Activated CD8-positive, alpha-beta T cell treated with anti-CD3 and anti-CD28 coated beads, Interleukin-2, amount 10 ng/mL, durations not matched to agents 7 days and 5 days (primary cell): ENCODE measurements at regions not wholly inside any gene's neighbourhood (a gene's known extent, or its start where the extent isn't known, plus 50 kb on each side); places are given as distances from the start of the nearest gene placed in this dataset.

Source experiments
- ATAC-seq: fragments of 150-1000 bp; cut with Tn5 transposase; one replicate; pipeline ENCODE4 v1.10.0; 2021; ENCODE audit warnings: moderate library complexity
- CTCF ChIA-PET: fragments of 350-600 bp; sonication (Branson Sonifier 250); formaldehyde crosslinking; loops from one replicate; lab custom pipeline; 2021; ENCODE audit warnings: antibody characterized with exemption; lab: Charles Lee
- POLR2A ChIA-PET: fragments of 350-600 bp; sonication (Branson Sonifier 250); formaldehyde crosslinking; loops from one replicate; lab custom pipeline; 2021; ENCODE audit warnings: antibody characterized with exemption; lab: Charles Lee
- DNase-seq: peaks from one replicate; pipeline ENCODE4 v3.0.0-alpha.2; 2020
- H3K27ac Mint-ChIP-seq: one replicate; pipeline ENCODE4 v1.8.0; 2021; ENCODE audit warnings: mild to moderate bottlenecking, mixed read lengths
- H3K27me3 Mint-ChIP-seq: one replicate; pipeline ENCODE4 v1.8.0; 2021; ENCODE audit warnings: low read depth, mixed read lengths
- H3K36me3 Mint-ChIP-seq: one replicate; pipeline ENCODE4 v1.8.0; 2021; ENCODE audit warnings: low read depth, mixed read lengths
- H3K4me1 Mint-ChIP-seq: one replicate; pipeline ENCODE4 v1.8.0; 2021; ENCODE audit warnings: low read depth, mixed read lengths
- H3K4me3 Mint-ChIP-seq: one replicate; pipeline ENCODE4 v1.8.0; 2021; ENCODE audit warnings: mild to moderate bottlenecking, mixed read lengths
- H3K9me3 Mint-ChIP-seq: one replicate; pipeline ENCODE4 v1.8.0; 2022; ENCODE audit warnings: mixed read lengths; ENCODE audit not compliant: insufficient read depth

DNA sequence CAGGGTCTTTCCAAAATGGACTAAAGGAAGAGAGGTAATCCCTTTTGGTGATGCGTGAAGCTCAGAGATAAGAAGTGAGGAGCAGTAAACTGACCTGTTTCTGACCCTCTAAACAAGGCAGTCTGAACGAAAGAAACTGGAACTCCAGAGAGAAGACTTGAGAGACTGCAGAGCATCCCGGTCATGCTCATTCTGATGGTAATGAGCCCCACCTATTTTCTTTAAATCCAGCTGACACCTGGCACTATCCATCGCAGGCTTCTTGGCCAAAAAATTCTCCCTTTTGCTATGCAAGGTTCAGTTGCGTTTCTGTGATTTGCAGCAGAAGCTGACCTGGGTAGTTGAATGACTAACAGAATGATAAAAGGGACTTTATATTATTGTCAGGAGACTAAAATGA, 105.9 kb upstream of the KCNK2 start:
- no peak overlapping the region for H3K4me3 Mint-ChIP-seq
- no peaks in the 10 kb centered on the region for H3K36me3 Mint-ChIP-seq
- H3K9me3 Mint-ChIP-seq: no peaks in the 10 kb centered on the region
- no peak for ATAC-seq
- POLR2A ChIA-PET: no interaction called here
- no peaks in the 10 kb centered on the region for H3K27me3 Mint-ChIP-seq
- H3K4me1 Mint-ChIP-seq: no peaks in the 10 kb centered on the region
- CTCF ChIA-PET: no interaction called here
- no peak for DNase-seq
- H3K27ac Mint-ChIP-seq: no peak overlapping the region

DNA sequence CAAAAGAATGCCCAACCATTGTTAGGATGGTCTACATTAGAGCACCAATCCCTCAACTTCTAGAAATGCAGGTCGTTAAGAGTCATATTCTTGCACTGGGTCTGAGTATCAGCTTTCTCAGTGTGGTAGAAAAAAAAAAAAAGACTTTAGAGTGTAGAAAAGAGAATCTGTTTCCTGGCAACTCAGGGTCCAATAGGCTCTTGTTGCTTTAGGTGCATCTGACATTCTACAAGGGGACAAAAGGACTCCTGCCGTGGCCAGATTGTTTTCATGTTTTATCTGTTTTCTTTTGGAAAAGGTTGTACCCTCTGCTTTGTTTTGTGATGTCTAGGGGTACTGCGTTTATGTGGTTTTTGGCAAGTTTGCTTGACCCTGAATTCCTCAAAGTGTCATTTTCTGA, 105.4 kb upstream of the KCNK2 start:
- Mint-ChIP-seq H3K27ac (no peak overlapping the region), H3K36me3 (no peaks in the 10 kb centered on the region), H3K9me3 (no peaks in the 10 kb centered on the region), H3K27me3 (no peaks in the 10 kb centered on the region), H3K4me1 (no peaks in the 10 kb centered on the region), H3K4me3 (no peak overlapping the region)
- DNase-seq (no peak), ATAC-seq (no peak)
- CTCF ChIA-PET: no interaction called here
- POLR2A ChIA-PET: no interaction called here

GRCh38 chr1:214977700-214978374, 104.7 kb upstream of the KCNK2 start:
- H3K27ac Mint-ChIP-seq: no peak overlapping the region

DNA sequence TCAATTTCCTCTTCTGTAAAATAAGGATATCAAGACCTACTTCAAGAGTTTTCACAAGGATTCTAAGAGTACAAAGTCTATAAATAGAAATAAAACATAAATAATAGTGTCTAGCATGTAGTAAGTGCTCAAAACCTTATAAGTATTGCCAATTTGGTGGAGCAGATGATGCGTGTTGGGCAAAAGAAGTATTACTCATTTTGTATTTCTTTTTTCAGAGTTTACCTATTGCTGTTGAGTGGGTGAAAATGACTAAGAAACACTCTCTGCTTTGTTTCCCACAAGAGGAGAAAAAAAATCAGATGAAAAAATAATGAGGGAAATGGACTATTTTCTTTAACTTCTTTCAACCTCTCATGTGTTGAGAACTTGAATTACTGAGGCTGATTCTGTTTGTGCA, 103.3 kb upstream of the KCNK2 start:
- H3K4me3 Mint-ChIP-seq: no peak overlapping the region
- ChIA-PET POLR2A (no interaction called here), CTCF (no interaction called here)
- H3K36me3 Mint-ChIP-seq: no peaks in the 10 kb centered on the region
- no peak overlapping the region for H3K27ac Mint-ChIP-seq
- H3K4me1 Mint-ChIP-seq: no peaks in the 10 kb centered on the region
- no peaks in the 10 kb centered on the region for H3K27me3 Mint-ChIP-seq
- ATAC-seq (no peak), DNase-seq (no peak)
- no peaks in the 10 kb centered on the region for H3K9me3 Mint-ChIP-seq

More at GRCh38 chr1:214977700-214978374, 104.7 kb upstream of the KCNK2 start:
- ATAC-seq (no peak), DNase-seq (no peak)
- no peaks in the 10 kb centered on the region for H3K4me1 Mint-ChIP-seq
- no peaks in the 10 kb centered on the region for H3K9me3 Mint-ChIP-seq
- no peak overlapping the region for H3K4me3 Mint-ChIP-seq
- POLR2A ChIA-PET: no interaction called here
- H3K36me3 Mint-ChIP-seq: no peaks in the 10 kb centered on the region
- H3K27me3 Mint-ChIP-seq: no peaks in the 10 kb centered on the region
- CTCF ChIA-PET: no interaction called here

GRCh38 chr1:214980921-214981320, 101.6 kb upstream of the KCNK2 start:
- Mint-ChIP-seq H3K36me3 (no peaks in the 10 kb centered on the region), H3K9me3 (no peaks in the 10 kb centered on the region), H3K27me3 (no peaks in the 10 kb centered on the region), H3K4me1 (no peaks in the 10 kb centered on the region), H3K4me3 (no peak overlapping the region), H3K27ac (no peak overlapping the region)
- POLR2A ChIA-PET: no interaction called here
- no peak for DNase-seq
- CTCF ChIA-PET: no interaction called here
- no peak for ATAC-seq

GRCh38 chr1:214983126-214983869, 99.2 kb upstream of the KCNK2 start:
- no peaks in the 10 kb centered on the region for H3K27me3 Mint-ChIP-seq
- no peaks in the 10 kb centered on the region for H3K36me3 Mint-ChIP-seq
- no peak overlapping the region for H3K4me3 Mint-ChIP-seq
- H3K9me3 Mint-ChIP-seq: peaks cover 5% of the 10 kb centered on the region
- H3K4me1 Mint-ChIP-seq: no peaks in the 10 kb centered on the region
- DNase-seq: no peak
- no peak overlapping the region for H3K27ac Mint-ChIP-seq
- CTCF ChIA-PET: no interaction called here
- POLR2A ChIA-PET: no interaction called here
- ATAC-seq: no peak

DNA sequence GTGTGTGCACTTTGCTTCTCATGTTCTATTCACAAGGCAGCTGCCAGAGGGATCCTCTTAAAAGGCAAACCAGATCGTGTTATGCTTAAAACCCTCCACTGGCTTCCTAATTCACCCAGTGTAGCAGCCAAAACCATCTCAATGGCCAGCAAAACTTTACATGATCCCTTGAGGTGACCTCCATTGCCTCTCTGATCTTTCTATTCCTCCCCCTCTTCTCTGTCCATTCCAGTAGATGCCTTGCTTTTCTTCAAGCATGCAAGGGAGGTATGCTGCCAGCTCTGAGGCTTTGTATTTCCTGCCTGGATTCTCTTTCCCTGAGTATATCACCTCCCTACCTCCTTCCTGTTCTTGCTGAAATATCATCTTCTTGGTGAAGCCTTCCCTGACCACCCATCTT, 93.2 kb upstream of the KCNK2 start:
- Mint-ChIP-seq H3K4me1 (no peaks in the 10 kb centered on the region), H3K4me3 (no peak overlapping the region), H3K27me3 (no peaks in the 10 kb centered on the region), H3K27ac (no peak overlapping the region), H3K9me3 (peaks cover 5% of the 10 kb centered on the region), H3K36me3 (no peaks in the 10 kb centered on the region)
- POLR2A ChIA-PET: no interaction called here
- CTCF ChIA-PET: no interaction called here
- ATAC-seq (no peak), DNase-seq (no peak)

DNA sequence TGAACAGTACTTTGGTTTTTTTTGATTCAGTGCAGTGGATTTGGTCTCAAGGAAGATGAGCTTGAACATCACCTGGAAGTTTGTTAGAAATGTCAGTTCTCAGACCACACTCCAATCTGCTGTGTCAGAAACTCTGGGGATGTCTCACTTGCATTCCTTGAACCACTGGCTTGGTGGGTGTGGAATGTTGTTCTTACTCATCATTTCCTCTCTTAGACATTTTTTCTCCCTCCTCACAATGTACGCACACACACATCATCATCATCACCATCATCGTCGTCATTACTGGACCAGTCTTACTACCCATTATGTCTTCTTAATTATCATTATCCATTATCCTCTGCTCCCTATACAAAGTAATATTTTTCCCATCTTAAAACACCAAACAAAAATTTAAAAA, 91.9 kb upstream of the KCNK2 start:
- Mint-ChIP-seq H3K27me3 (no peaks in the 10 kb centered on the region), H3K4me3 (no peak overlapping the region), H3K36me3 (no peaks in the 10 kb centered on the region), H3K9me3 (peaks cover 5% of the 10 kb centered on the region), H3K4me1 (no peaks in the 10 kb centered on the region), H3K27ac (no peak overlapping the region)
- ATAC-seq (no peak), DNase-seq (no peak)
- POLR2A ChIA-PET: no interaction called here
- CTCF ChIA-PET: interaction anchor here (0.6 kb wide), 1 partner anchor 15 kb away, joined by 3 read pairs; no protein-coding TSS in a partner anchor

GRCh38 chr1:214991691-214992315, 90.7 kb upstream of the KCNK2 start:
- no peak overlapping the region for H3K4me3 Mint-ChIP-seq
- ChIA-PET CTCF (no interaction called here), POLR2A (no interaction called here)
- no peaks in the 10 kb centered on the region for H3K27me3 Mint-ChIP-seq
- no peaks in the 10 kb centered on the region for H3K4me1 Mint-ChIP-seq
- ATAC-seq: no peak
- DNase-seq: no peak
- peaks cover 5% of the 10 kb centered on the region for H3K9me3 Mint-ChIP-seq
- H3K27ac Mint-ChIP-seq: no peak overlapping the region
- H3K36me3 Mint-ChIP-seq: no peaks in the 10 kb centered on the region

DNA sequence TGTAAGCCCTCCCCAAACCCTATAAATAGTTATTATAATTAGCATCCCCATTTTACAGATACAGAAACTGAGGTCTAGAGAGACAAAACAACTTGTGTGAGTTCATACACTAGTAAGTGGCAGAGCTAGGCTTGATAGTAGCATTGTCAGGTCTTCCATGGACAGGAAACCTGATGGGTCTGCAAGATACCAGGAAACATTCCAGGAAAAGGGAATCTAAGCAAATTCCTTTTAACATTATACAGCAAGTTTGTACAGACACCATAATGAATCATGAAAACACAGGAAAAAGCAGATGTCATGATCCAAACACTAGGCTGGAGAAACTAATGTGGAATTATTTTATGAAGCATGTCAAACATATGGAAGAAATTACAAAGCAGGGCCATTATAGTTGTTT, 89.1 kb upstream of the KCNK2 start:
- no peak for DNase-seq

DNA sequence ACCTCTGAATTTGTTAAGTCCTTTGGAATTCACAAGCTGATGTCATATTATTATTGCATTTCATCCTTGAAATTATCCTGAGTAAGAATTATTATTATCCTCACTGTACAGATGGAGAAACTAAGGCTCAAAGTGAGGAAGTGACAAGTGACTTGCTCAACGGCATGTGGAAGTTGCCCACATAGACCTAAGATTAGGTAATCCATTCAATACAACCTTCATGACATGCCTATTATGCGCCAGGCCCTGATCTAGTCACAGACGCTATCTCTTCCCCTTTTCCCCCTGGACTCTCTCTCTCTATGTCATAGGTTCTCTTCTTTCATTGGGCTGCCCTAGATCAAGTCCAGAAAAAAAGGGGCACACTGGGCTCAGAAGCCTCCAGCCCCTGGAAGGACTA, 84.9 kb upstream of the KCNK2 start:
- Mint-ChIP-seq H3K4me3 (no peak overlapping the region), H3K9me3 (no peaks in the 10 kb centered on the region), H3K36me3 (no peaks in the 10 kb centered on the region), H3K27me3 (no peaks in the 10 kb centered on the region), H3K27ac (no peak overlapping the region), H3K4me1 (no peaks in the 10 kb centered on the region)
- ATAC-seq (no peak), DNase-seq (no peak)
- CTCF ChIA-PET: no interaction called here
- POLR2A ChIA-PET: no interaction called here

More for the DNA sequence above, 89.1 kb upstream of the KCNK2 start:
- ATAC-seq: no peak
- Mint-ChIP-seq H3K27ac (no peak overlapping the region), H3K36me3 (no peaks in the 10 kb centered on the region), H3K9me3 (no peaks in the 10 kb centered on the region), H3K27me3 (no peaks in the 10 kb centered on the region), H3K4me3 (no peak overlapping the region), H3K4me1 (no peaks in the 10 kb centered on the region)
- ChIA-PET POLR2A (no interaction called here), CTCF (no interaction called here)

DNA sequence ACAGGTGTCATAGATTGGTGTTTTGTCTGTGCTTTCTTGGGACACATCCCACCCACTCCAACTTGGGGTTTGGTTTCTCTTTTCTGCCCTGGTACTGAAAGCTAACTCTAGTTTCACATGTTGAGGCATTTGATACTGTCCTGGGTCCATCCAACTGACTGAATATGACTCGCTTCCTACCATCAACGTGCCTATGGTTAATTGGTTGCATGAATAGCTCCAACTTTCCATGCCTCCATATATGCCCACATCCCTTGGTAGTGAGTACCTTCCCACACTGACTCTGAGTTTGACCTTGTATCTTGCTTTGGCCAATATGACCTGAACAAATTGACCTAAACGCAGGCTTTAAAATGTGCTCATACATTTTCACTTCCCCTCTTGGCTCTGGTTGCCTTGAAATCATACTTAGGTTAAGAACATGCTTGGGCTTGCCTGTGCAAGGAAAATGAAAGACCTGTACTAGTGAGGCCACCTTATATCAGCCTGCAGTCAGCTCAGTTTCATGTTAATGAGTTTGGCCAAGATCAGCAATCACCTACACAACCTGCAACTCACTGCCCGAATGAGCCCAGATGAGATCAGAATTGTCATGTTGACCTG, 81.0 kb upstream of the KCNK2 start:
- CTCF ChIA-PET: no interaction called here
- POLR2A ChIA-PET: no interaction called here
- ATAC-seq (no peak), DNase-seq (no peak)
- Mint-ChIP-seq H3K27me3 (no peaks in the 10 kb centered on the region), H3K4me1 (no peaks in the 10 kb centered on the region), H3K27ac (no peak overlapping the region), H3K36me3 (no peaks in the 10 kb centered on the region), H3K4me3 (no peak overlapping the region), H3K9me3 (no peaks in the 10 kb centered on the region)
